GM21390 (cell line): ENCODE measurements at regions not wholly inside any gene's neighbourhood (a gene's known extent, or its start where the extent isn't known, plus 50 kb on each side); places are given as distances from the start of the nearest gene placed in this dataset.

Experiments
- ATAC-seq: cut with Tn5 transposase; IDR thresholded peaks from one replicate; pipeline ENCODE4 v1.9.1; 2021; ENCODE audit not compliant: unreplicated experiment

GRCh38 chr17:413706-414380, 61.2 kb upstream of the RPH3AL start:
- ATAC-seq = no peak

DNA sequence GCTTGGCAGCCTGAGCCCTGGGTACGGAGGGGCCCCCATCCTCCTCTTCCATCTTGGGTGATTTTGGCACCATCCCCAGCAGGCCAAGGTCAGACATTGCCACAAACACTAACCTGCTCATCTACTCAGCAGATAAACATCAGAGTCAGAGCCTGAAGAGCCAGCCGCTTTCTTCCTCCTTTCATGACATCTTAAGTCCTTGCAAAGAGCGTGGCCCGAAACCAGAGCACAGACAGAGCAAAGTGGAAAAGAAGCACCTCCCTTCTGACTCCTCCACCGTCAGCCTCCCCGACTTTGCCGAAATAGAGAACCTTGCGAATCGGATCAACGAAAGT, 60.4 kb upstream of the RPH3AL start:
- no peak for ATAC-seq

DNA sequence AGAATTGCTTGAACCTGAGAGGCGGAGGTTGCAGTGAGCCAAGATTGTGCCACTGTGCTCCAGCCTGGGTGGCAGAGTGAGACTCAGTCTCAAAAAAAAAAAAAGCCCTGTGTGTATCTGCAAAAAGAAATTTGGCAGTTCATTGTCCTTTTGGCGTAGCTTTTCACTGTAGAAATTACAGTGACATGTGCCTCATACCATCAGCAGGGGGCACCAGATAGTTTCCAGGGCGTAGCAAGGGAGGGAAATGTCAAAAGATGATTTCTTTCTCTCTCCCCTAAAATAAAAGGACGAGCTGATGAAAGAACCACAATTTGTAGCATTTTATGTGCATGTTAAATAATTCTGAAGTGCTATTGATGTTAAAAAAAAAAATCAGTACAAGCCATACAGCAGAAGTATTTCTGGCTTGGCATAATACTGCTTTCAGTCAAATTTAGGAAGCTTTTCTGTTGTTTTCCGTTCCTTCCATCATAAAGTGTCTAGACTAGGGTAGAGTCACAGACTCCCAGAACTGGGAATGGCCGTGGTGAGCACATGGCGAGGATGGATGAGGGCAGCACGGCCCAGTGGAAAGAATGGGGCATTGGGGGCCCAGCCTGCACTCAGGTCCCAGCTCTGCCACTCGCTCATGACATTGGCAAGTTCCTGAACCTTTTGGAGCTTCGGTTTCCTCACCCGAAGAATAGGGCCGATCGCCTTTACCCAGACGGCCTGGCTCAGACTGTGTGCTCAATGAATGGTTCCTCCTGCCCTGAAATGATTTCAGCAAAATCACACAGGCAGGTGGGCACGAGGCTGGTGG, 59.8 kb upstream of the RPH3AL start:
- no peak for ATAC-seq

DNA sequence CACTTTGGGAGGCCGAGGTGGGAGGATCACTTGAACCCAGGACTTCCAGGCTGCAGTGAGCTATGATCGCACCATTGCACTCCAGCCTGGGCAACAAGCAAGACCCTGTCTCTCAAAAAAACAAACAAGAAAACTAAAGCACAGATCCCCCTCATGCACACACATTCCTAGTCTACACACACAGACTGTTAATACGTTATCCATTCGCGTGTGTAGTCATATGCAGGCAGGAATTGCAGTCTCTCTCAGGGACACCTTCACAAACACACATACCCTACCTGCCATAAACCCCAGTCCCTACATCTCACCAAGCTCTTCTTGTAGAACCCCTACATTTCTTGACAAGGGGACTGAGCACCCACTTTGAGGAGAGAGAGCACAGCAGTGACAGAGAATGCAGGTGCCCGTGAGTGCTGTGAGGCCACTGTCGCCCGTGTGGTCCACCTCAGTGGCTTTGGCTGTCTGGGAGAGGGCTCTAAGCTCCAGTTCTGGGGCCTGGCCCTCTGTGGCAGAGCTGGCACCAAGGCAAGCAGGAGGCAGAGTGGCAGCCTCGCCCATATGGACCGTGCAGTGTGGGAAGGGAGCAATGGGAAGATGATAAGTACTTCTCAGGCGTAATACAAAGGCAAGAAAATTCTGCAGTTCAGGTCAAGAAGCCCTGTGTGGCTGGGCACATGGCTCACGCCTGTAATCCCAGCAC, 59.0 kb upstream of the RPH3AL start:
- no peak for ATAC-seq

GRCh38 chr17:410543-411401, 58.2 kb upstream of the RPH3AL start:
- no peak for ATAC-seq

DNA sequence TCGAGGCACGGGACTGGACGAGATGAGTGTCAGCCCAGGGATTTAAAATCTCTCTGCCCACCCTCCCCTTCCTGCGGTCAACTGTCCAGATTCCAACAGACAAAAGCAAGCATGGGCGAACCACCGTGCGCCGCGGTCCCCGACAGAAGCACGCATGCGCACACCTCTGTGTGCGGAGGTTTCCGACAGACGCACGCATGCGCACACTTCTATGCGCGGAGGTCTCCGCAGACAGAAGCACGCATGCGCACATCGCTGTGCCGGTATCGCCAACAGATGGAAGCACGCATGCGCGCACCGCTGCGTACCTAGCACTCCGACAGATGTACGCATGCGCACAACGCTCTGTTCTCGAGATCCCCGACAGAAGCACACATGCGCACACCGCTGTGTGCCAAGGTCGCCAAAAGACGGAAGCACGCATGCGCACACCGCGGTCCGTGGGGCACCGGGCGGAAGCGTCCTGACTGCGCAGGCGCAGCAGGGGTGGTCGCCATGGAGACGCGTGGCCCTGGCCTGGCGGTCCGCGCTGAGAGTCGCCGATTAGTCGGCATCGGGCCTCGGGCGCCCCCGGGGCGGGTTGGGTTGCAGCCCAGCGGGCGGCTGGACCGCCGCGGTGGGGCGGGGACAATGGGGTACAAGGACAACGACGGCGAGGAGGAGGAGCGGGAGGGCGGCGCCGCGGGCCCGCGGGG, 57.4 kb upstream of the RPH3AL start:
- ATAC-seq = peak; percentile 74

GRCh38 chr17:409308-409847, 56.8 kb upstream of the RPH3AL start:
- ATAC-seq = no peak

GRCh38 chr17:404703-405102, 52.1 kb upstream of the RPH3AL start:
- ATAC-seq = no peak
